Stimulated activated naive CD8-positive, alpha-beta T cell treated with anti-CD3 and anti-CD28 coated beads, Interleukin-15, Interleukin-2, amounts not matched to agents 100 ng/mL and 50 ng/mL, for 24 hours (primary cell): ENCODE measurements at regions not wholly inside any gene's neighbourhood (a gene's known extent, or its start where the extent isn't known, plus 50 kb on each side); places are given as distances from the start of the nearest gene placed in this dataset.

Experiments
- H3K27ac Mint-ChIP-seq: one replicate; pipeline ENCODE4 v1.8.0; 2021; ENCODE audit warnings: mild to moderate bottlenecking, mixed read lengths
- H3K27me3 Mint-ChIP-seq: one replicate; pipeline ENCODE4 v1.8.0; 2021; ENCODE audit warnings: mixed read lengths
- H3K36me3 Mint-ChIP-seq: one replicate; pipeline ENCODE4 v1.8.0; 2021; ENCODE audit warnings: low read depth, mixed read lengths
- H3K4me1 Mint-ChIP-seq: one replicate; pipeline ENCODE4 v1.8.0; 2021; ENCODE audit warnings: low read depth, mixed read lengths
- H3K4me3 Mint-ChIP-seq: one replicate; pipeline ENCODE4 v1.8.0; 2021; ENCODE audit warnings: mild to moderate bottlenecking, mixed read lengths
- H3K9me3 Mint-ChIP-seq: one replicate; pipeline ENCODE4 v1.8.0; 2021; ENCODE audit warnings: mixed read lengths

DNA sequence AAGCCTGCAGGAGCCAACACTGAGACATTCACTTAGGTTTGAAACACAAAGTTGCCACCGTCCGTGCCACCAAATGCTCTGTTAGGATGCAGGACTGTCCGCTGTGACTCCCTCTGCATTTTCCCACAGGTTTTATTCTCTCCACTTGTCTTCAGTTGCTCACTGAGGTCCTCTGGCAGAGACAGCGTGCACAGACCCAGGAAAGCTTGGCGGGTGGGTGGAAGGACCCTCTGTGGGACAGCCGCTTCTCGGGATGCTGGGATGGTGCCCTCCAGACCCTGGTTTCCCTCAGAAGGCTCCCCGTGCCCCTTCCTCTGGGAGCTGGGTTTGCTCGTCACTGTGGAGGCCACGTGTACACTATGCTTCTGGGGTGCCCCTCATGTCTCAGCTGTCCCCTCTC lies 733.6 kb downstream of the GALR1 start:
- no peaks in the 10 kb centered on the region for H3K4me1 Mint-ChIP-seq
- H3K4me3 Mint-ChIP-seq: no peak overlapping the region
- H3K9me3 Mint-ChIP-seq: no peaks in the 10 kb centered on the region
- H3K36me3 Mint-ChIP-seq: no peaks in the 10 kb centered on the region
- H3K27me3 Mint-ChIP-seq: peaks cover 3% of the 10 kb centered on the region
- H3K27ac Mint-ChIP-seq: no peak overlapping the region

DNA sequence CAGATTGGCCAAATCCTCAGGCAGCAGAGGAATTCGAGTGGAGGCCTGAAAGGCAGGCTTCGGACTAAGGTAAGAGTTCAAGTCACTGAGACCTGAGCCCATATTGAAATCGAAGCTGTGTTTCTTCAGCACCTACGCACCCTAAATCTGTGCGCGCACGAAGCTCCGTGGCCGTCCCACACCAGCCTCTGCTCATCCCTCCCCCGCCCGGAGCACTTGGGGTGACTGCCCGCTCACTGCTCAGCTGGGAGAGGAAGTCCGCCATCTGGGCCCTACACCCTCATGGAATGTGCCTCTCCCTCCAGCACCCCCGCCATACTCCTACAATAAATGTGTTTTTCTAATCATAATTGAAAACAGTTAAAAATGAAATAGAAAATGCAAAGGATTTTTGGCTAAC lies 734.5 kb downstream of the GALR1 start:
- Mint-ChIP-seq H3K27ac (no peak overlapping the region), H3K36me3 (no peaks in the 10 kb centered on the region), H3K27me3 (peaks cover 3% of the 10 kb centered on the region), H3K4me1 (no peaks in the 10 kb centered on the region), H3K9me3 (no peaks in the 10 kb centered on the region), H3K4me3 (no peak overlapping the region)

DNA sequence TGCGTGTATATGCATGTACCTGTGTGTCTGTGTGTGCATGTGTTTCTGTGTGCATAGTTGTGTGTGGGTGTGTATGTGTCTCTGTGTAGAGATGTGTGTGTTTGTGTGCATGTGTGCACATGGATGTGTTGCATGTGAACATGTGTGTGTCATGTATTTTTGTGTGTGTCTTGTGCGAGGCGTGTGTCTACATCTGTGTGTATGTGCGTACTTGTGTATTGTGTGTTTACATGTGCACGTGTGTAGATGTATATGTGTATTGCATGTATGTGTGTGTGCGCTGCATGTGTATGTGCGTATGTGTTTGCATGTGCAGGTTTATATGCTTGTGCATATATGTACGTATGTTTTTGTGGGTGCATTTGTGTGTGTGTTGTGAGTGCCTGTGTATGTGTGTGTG lies 735.2 kb downstream of the GALR1 start:
- Mint-ChIP-seq H3K4me1 (no peaks in the 10 kb centered on the region), H3K4me3 (no peak overlapping the region), H3K27me3 (peaks cover 3% of the 10 kb centered on the region), H3K27ac (no peak overlapping the region), H3K9me3 (no peaks in the 10 kb centered on the region), H3K36me3 (no peaks in the 10 kb centered on the region)

DNA sequence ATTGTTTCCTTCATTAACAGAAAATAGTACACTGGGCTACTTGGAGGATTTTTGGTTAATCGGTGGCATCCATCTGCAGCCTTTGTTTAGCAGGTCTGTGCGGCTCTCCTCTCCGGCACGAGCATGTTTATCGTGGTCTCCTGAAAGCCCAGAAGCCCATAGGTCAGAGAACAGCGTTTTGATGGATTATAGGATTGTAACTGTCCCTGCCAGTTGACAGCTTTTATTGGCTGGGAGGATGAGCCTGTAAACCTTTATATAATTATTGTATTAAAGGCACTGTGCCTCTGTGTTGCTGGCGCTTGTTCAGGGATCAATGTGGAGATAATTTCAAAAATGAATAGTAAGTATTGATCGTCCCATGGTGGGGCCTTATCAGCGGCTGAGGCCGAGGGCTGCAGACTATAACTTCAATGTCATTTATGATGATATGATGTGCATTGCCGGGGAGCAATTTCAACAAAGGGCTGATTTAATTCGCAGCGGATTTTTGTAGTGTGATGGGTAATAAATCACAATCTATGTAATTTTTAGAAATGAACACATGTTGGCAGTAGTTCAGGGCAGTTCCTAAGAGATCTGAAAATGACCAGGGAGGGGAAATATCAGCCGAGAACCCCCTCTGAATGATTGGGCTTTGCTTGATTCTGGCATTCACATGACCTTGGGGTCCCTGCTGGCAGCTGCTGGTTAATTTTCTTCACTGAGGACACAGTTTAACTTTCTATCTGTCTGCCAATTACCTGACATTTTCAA lies 736.1 kb downstream of the GALR1 start:
- Mint-ChIP-seq H3K9me3 (no peaks in the 10 kb centered on the region), H3K4me3 (no peak overlapping the region), H3K27ac (no peak overlapping the region), H3K36me3 (no peaks in the 10 kb centered on the region), H3K27me3 (peaks cover 3% of the 10 kb centered on the region), H3K4me1 (no peaks in the 10 kb centered on the region)

GRCh38 chr18:77990131-77990530 lies 740.5 kb downstream of the GALR1 start:
- H3K4me3 Mint-ChIP-seq: no peak overlapping the region
- no peak overlapping the region for H3K27ac Mint-ChIP-seq
- peaks cover 13% of the 10 kb centered on the region for H3K9me3 Mint-ChIP-seq
- no peaks in the 10 kb centered on the region for H3K4me1 Mint-ChIP-seq
- H3K27me3 Mint-ChIP-seq: no peaks in the 10 kb centered on the region
- no peaks in the 10 kb centered on the region for H3K36me3 Mint-ChIP-seq

DNA sequence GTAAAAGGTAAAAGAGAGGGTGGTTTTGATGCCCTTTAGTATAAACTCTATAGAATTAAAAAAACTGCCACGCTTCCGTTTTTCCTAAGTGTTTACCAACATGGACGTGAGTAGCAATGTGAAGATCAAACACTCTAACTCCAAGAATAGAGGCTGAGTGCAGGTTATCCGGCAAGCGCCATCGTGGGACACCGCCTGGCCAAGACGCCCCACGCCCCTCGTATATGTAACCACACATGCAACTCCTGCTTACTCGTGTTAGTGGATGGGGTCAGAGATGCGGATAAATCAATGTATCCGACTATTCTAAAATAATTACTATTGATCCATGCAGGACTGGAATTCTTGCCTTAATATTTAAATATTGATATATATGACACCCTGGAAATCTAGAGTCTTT lies 741.3 kb downstream of the GALR1 start:
- Mint-ChIP-seq H3K27ac (no peak overlapping the region), H3K9me3 (peaks cover 13% of the 10 kb centered on the region)

GRCh38 chr18:77992057-77992456 lies 742.4 kb downstream of the GALR1 start:
- Mint-ChIP-seq H3K9me3 (peaks cover 13% of the 10 kb centered on the region), H3K4me3 (no peak overlapping the region), H3K27me3 (no peaks in the 10 kb centered on the region), H3K4me1 (no peaks in the 10 kb centered on the region), H3K36me3 (no peaks in the 10 kb centered on the region), H3K27ac (no peak overlapping the region)

More for the DNA sequence above, 741.3 kb downstream of the GALR1 start:
- Mint-ChIP-seq H3K27me3 (no peaks in the 10 kb centered on the region), H3K36me3 (no peaks in the 10 kb centered on the region), H3K4me3 (no peak overlapping the region), H3K4me1 (no peaks in the 10 kb centered on the region)

DNA sequence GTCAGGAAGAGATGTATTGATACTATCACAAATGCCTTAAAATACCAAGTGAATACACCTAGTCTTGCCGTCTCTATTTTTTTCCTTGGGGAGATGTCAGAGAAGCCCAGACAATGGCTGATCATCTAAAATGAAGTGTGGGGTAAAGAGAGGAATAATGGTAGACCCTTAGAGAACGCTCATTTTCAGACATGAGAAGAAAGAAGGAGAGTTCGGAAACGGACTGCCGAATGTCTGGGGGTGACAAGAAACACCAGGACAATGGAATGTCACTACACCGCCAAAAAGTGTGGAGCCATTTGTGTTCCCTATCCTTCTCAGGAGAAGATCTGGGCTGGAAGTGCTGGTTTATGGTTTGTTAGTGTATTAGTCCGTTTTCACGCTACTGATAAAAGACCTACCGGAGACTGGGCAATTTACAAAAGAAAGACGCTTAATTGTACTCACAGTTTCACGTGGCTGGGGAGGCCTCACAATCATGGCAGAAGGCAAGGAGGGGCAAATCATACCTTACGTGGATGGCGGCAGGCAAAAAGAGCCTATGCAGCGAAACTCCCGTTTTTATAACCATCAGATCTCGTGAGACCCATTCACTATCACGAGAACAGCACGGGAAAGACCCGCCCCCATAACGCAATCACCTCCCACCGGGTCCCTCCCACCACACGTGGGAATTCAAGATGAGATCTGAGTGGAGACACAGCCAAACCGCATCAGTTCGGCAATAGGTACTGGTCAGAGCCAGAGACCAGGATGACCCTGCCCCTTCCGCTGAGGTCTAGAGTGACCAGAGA lies 743.7 kb downstream of the GALR1 start:
- Mint-ChIP-seq H3K9me3 (peaks cover 13% of the 10 kb centered on the region), H3K4me1 (no peaks in the 10 kb centered on the region), H3K4me3 (no peak overlapping the region), H3K36me3 (no peaks in the 10 kb centered on the region), H3K27ac (no peak overlapping the region), H3K27me3 (no peaks in the 10 kb centered on the region)

DNA sequence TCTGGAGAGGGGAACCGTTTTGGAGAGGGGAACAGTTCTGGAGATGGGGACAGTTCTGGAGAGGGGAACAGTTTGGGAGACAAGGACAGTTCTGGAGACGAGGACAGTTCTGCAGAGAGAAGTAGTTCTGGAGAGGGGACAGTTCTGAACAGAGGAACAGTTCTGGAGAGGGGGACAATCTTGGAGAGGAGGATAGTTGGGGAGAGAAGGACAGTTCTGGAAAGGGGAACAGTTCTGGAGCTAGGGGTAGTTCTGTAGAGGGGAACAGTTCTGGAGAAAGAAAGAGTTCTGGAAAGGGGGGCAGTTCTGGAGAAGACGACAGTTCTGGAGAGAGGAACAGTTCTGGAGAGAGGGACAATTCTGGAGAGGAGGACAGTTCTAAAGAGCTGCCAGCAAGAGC lies 745.9 kb downstream of the GALR1 start:
- H3K27me3 Mint-ChIP-seq: no peaks in the 10 kb centered on the region
- no peak overlapping the region for H3K27ac Mint-ChIP-seq

GRCh38 chr18:77996737-77997136 lies 747.1 kb downstream of the GALR1 start:
- no peak overlapping the region for H3K4me3 Mint-ChIP-seq
- H3K9me3 Mint-ChIP-seq: peaks cover 18% of the 10 kb centered on the region
- no peaks in the 10 kb centered on the region for H3K4me1 Mint-ChIP-seq
- no peaks in the 10 kb centered on the region for H3K36me3 Mint-ChIP-seq
- H3K27ac Mint-ChIP-seq: no peak overlapping the region
- H3K27me3 Mint-ChIP-seq: no peaks in the 10 kb centered on the region

More for the DNA sequence above, 745.9 kb downstream of the GALR1 start:
- Mint-ChIP-seq H3K4me1 (no peaks in the 10 kb centered on the region), H3K36me3 (no peaks in the 10 kb centered on the region), H3K4me3 (no peak overlapping the region), H3K9me3 (peaks cover 13% of the 10 kb centered on the region)

GRCh38 chr18:78001811-78002210 lies 752.2 kb downstream of the GALR1 start:
- H3K4me1 Mint-ChIP-seq: no peaks in the 10 kb centered on the region
- no peak overlapping the region for H3K27ac Mint-ChIP-seq
- peaks cover 20% of the 10 kb centered on the region for H3K27me3 Mint-ChIP-seq
- H3K9me3 Mint-ChIP-seq: peaks cover 9% of the 10 kb centered on the region
- H3K4me3 Mint-ChIP-seq: no peak overlapping the region
- no peaks in the 10 kb centered on the region for H3K36me3 Mint-ChIP-seq

GRCh38 chr18:78006006-78006773 lies 756.5 kb downstream of the GALR1 start:
- Mint-ChIP-seq H3K9me3 (peaks cover 19% of the 10 kb centered on the region), H3K36me3 (no peaks in the 10 kb centered on the region), H3K4me3 (no peak overlapping the region), H3K27me3 (peaks cover 26% of the 10 kb centered on the region), H3K27ac (no peak overlapping the region), H3K4me1 (no peaks in the 10 kb centered on the region)

- Mint-ChIP-seq H3K27me3 (peaks cover 26% of the 10 kb centered on the region), H3K4me3 (no peak overlapping the region), H3K36me3 (no peaks in the 10 kb centered on the region), H3K4me1 (no peaks in the 10 kb centered on the region), H3K27ac (no peak overlapping the region), H3K9me3 (peaks cover 14% of the 10 kb centered on the region)
Observed at GRCh38 chr18:78006774-78007260, 757.2 kb downstream of the GALR1 start.

DNA sequence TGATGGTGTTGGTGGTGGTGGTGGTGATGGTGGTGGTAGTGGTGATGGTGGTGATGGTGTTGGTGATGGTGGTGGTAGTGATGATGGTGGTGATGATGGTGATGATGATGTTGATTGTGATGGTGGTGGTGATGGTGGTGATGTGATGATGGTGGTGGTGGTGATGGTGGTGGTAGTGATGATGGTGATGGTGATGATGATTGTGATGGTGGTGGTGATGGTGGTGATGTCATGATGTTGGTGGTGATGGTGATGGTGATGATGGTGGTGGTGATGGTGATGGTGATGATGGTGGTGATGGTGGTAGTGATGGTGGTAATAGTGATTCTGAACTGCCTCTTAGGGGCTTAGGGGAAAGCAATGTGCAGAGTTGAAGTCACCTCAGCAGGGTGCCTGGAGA lies 760.7 kb downstream of the GALR1 start:
- Mint-ChIP-seq H3K27me3 (peaks cover 19% of the 10 kb centered on the region), H3K36me3 (no peaks in the 10 kb centered on the region), H3K27ac (no peak overlapping the region), H3K4me3 (no peak overlapping the region), H3K9me3 (peaks cover 12% of the 10 kb centered on the region), H3K4me1 (no peaks in the 10 kb centered on the region)

DNA sequence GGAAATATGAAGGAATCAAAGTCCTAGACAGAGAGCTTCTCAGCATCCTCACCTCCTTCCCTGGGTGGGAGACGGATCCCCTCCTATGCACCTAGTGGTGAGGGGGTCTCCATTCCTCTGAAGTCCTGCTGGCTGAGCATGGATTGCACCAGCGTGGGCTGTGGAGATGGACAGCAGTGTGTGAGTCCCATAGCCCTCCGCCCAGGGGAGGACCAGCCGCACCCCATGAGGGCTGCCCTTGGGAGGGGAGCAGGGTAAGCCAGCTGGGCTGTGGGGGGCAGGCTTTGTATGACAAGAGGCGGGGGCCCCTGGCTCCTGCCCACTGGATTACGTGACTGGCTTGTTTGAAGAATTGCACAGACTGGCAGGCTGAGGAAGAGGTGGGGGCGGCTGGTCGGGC lies 768.2 kb downstream of the GALR1 start:
- no peaks in the 10 kb centered on the region for H3K9me3 Mint-ChIP-seq
- no peaks in the 10 kb centered on the region for H3K36me3 Mint-ChIP-seq
- no peak overlapping the region for H3K27ac Mint-ChIP-seq
- H3K4me1 Mint-ChIP-seq: no peaks in the 10 kb centered on the region
- H3K27me3 Mint-ChIP-seq: no peaks in the 10 kb centered on the region
- no peak overlapping the region for H3K4me3 Mint-ChIP-seq
